GM21737 (cell line): ENCODE measurements at regions not wholly inside any gene's neighbourhood (a gene's known extent, or its start where the extent isn't known, plus 50 kb on each side); places are given as distances from the start of the nearest gene placed in this dataset.

Experiments
- ATAC-seq: cut with Tn5 transposase; IDR thresholded peaks from one replicate; pipeline ENCODE4 v1.9.1; 2021; ENCODE audit warnings: mild to moderate bottlenecking, moderate library complexity; ENCODE audit not compliant: unreplicated experiment

- no peak for ATAC-seq
Measured at GRCh38 chr5:74209571-74209970, 431.0 kb downstream of the ENC1 start.

GRCh38 chr5:74206579-74207550, 433.7 kb downstream of the ENC1 start:
- ATAC-seq = no peak

GRCh38 chr5:74205767-74206578, 434.6 kb downstream of the ENC1 start:
- no peak for ATAC-seq

- ATAC-seq = peak; percentile 67
Measured at GRCh38 chr5:74201334-74202081, 439.0 kb downstream of the ENC1 start.

GRCh38 chr5:74200560-74200959, 440.0 kb downstream of the ENC1 start:
- ATAC-seq = no peak

GRCh38 chr5:74199436-74200210, 440.9 kb downstream of the ENC1 start:
- no peak for ATAC-seq

- ATAC-seq = no peak
Measured at GRCh38 chr5:74199005-74199404, 441.5 kb downstream of the ENC1 start.

- no peak for ATAC-seq
Measured at GRCh38 chr5:74198156-74198555, 442.4 kb downstream of the ENC1 start.

GRCh38 chr5:74196233-74196632, 444.3 kb downstream of the ENC1 start:
- peak; percentile 70 for ATAC-seq

GRCh38 chr5:74194196-74194595, 446.3 kb downstream of the ENC1 start:
- no peak for ATAC-seq

GRCh38 chr5:74192606-74193299, 447.8 kb downstream of the ENC1 start:
- ATAC-seq = no peak

- no peak for ATAC-seq
Measured at GRCh38 chr5:74188351-74189105, 452.0 kb downstream of the ENC1 start.

GRCh38 chr5:74187757-74188156, 452.8 kb downstream of the ENC1 start:
- no peak for ATAC-seq

- ATAC-seq = no peak
Measured at GRCh38 chr5:74186356-74187315, 453.9 kb downstream of the ENC1 start.

GRCh38 chr5:74185599-74185998, 454.9 kb downstream of the ENC1 start:
- no peak for ATAC-seq

GRCh38 chr5:74184649-74185048, 455.9 kb downstream of the ENC1 start:
- ATAC-seq = no peak

GRCh38 chr5:74183041-74183440, 457.5 kb downstream of the ENC1 start:
- no peak for ATAC-seq

GRCh38 chr5:74182603-74183002, 457.9 kb downstream of the ENC1 start:
- no peak for ATAC-seq
